Astrocyte (in vitro differentiated cells and primary cell): ENCODE measurements at regions not wholly inside any gene's neighbourhood (a gene's known extent, or its start where the extent isn't known, plus 50 kb on each side); places are given as distances from the start of the nearest gene placed in this dataset.

Experiments
- DNase-seq: peaks from one replicate; pipeline ENCODE4 v3.0.0-alpha.2; 2010; ENCODE audit warnings: low read depth
- FAIRE-seq: peaks from 2 replicates; lab custom pipeline; 2011; peaks lifted over from hg19 to GRCh38; lab: Jason Lieb, UNC
- H2AFZ ChIP-seq: 2 replicates; pipeline ENCODE4 v1.6.0; 2012; ENCODE audit warnings: low read depth, low read length, inconsistent platforms
- H3K27ac ChIP-seq: 2 replicates; pipeline ENCODE4 v1.5.1; 2011; ENCODE audit warnings: low read depth, low read length, inconsistent platforms
- H3K27me3 ChIP-seq: 2 replicates; pipeline ENCODE4 v1.6.0; 2011; ENCODE audit warnings: low read length, inconsistent platforms; ENCODE audit not compliant: insufficient read depth
- H3K36me3 ChIP-seq: 2 replicates; pipeline ENCODE4 v1.5.1; 2011; ENCODE audit warnings: low read length, inconsistent platforms; ENCODE audit not compliant: insufficient read depth
- H3K4me1 ChIP-seq: 2 replicates; pipeline ENCODE4 v1.5.1; 2011; ENCODE audit warnings: low read length, inconsistent platforms; ENCODE audit not compliant: insufficient read depth
- H3K4me2 ChIP-seq: 2 replicates; pipeline ENCODE4 v1.6.0; 2012; ENCODE audit warnings: low read length, inconsistent platforms
- H3K4me3 ChIP-seq: 2 replicates; pipeline ENCODE4 v1.5.1; 2011; ENCODE audit warnings: low read depth, mild to moderate bottlenecking, low read length, inconsistent platforms; ENCODE audit not compliant: insufficient read depth
- H3K79me2 ChIP-seq: 2 replicates; pipeline ENCODE4 v1.6.0; 2012; ENCODE audit warnings: mild to moderate bottlenecking, low read length, inconsistent platforms; ENCODE audit not compliant: insufficient read depth
- H3K9ac ChIP-seq: 2 replicates; pipeline ENCODE4 v1.6.0; 2012; ENCODE audit warnings: mild to moderate bottlenecking, low read length, inconsistent platforms
- H3K9me3 ChIP-seq: 2 replicates; pipeline ENCODE4 v1.5.1; 2012; ENCODE audit warnings: low read depth, mild to moderate bottlenecking, low read length, inconsistent platforms; ENCODE audit not compliant: insufficient read depth
- H4K20me1 ChIP-seq: 2 replicates; pipeline ENCODE4 v1.6.0; 2012; ENCODE audit warnings: low read length, inconsistent platforms; ENCODE audit not compliant: insufficient read depth
- H3K27ac Mint-ChIP-seq: one replicate; pipeline ENCODE4 v1.8.0; 2021; ENCODE audit warnings: mild to moderate bottlenecking, mixed read lengths; ENCODE audit not compliant: unreplicated experiment
- H3K27me3 Mint-ChIP-seq: one replicate; pipeline ENCODE4 v1.8.0; 2021; ENCODE audit warnings: low read depth, mixed read lengths; ENCODE audit not compliant: unreplicated experiment
- H3K36me3 Mint-ChIP-seq: one replicate; pipeline ENCODE4 v1.8.0; 2021; ENCODE audit warnings: low read depth, mixed read lengths; ENCODE audit not compliant: unreplicated experiment
- H3K4me1 Mint-ChIP-seq: one replicate; pipeline ENCODE4 v1.8.0; 2021; ENCODE audit warnings: low read depth, mixed read lengths; ENCODE audit not compliant: unreplicated experiment
- H3K4me3 Mint-ChIP-seq: one replicate; pipeline ENCODE4 v1.8.0; 2021; ENCODE audit warnings: mild to moderate bottlenecking, moderate library complexity, mixed read lengths; ENCODE audit not compliant: unreplicated experiment
- H3K9me3 Mint-ChIP-seq: one replicate; pipeline ENCODE4 v1.8.0; 2021; ENCODE audit warnings: mild to moderate bottlenecking, mixed read lengths; ENCODE audit not compliant: unreplicated experiment
- EZH2 ChIP-seq: IDR thresholded peaks from 2 replicates; pipeline ENCODE4 v1.6.1; 2012; ENCODE audit warnings: mild to moderate bottlenecking, low read length, inconsistent platforms; ENCODE audit not compliant: insufficient read depth
- TF ChIP-seq, protein P1 (sequence below): IDR thresholded peaks from 2 replicates; pipeline ENCODE4 v1.5.1; 2011; ENCODE audit warnings: low read depth, mild to moderate bottlenecking, inconsistent platforms, low read length, moderate library complexity; ENCODE audit not compliant: insufficient read depth

DNA sequence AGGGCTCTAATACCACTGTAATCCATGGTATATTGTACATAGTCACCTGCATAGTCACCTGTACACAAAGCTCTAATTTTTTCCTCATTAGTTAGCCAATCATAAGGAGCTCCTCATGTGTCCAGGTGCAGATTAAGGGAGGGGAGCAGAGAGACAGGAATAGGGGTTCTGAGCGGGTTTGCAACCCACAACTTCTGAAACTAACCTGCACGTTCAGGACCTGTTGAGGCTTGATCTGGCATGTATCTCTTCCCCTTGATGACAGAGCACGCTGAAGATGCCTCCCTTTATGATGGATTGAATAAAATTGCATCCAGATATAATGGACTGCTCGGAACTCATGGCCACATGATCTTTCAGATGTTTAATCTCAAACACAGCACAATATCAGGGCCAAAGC is 144.0 kb upstream of the PRNP start:
- Histone ChIP-seq H3K27me3 (no peaks in the 10 kb centered on the region), H3K9me3 (no peaks in the 10 kb centered on the region), H2AFZ (no peak overlapping the region), H3K4me3 (no peak overlapping the region), H3K4me2 (no peak overlapping the region), H3K79me2 (no peaks in the 10 kb centered on the region), H3K9ac (no peak overlapping the region), H3K4me1 (peaks cover 17% of the 10 kb centered on the region), H3K27ac (no peak overlapping the region), H4K20me1 (no peaks in the 10 kb centered on the region), H3K36me3 (no peaks in the 10 kb centered on the region)
- DNase-seq (no peak), FAIRE-seq (no peak)
- no peak for TF ChIP-seq EZH2
- TF ChIP-seq, protein P1, sequence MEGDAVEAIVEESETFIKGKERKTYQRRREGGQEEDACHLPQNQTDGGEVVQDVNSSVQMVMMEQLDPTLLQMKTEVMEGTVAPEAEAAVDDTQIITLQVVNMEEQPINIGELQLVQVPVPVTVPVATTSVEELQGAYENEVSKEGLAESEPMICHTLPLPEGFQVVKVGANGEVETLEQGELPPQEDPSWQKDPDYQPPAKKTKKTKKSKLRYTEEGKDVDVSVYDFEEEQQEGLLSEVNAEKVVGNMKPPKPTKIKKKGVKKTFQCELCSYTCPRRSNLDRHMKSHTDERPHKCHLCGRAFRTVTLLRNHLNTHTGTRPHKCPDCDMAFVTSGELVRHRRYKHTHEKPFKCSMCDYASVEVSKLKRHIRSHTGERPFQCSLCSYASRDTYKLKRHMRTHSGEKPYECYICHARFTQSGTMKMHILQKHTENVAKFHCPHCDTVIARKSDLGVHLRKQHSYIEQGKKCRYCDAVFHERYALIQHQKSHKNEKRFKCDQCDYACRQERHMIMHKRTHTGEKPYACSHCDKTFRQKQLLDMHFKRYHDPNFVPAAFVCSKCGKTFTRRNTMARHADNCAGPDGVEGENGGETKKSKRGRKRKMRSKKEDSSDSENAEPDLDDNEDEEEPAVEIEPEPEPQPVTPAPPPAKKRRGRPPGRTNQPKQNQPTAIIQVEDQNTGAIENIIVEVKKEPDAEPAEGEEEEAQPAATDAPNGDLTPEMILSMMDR, result no peak
- H3K36me3 Mint-ChIP-seq, result no peaks in the 10 kb centered on the region
- H3K27me3 Mint-ChIP-seq, result peaks cover 12% of the 10 kb centered on the region
- H3K4me1 Mint-ChIP-seq, result peaks cover 9% of the 10 kb centered on the region
- no peak overlapping the region for H3K27ac Mint-ChIP-seq
- no peak overlapping the region for H3K4me3 Mint-ChIP-seq
- no peaks in the 10 kb centered on the region for H3K9me3 Mint-ChIP-seq

DNA sequence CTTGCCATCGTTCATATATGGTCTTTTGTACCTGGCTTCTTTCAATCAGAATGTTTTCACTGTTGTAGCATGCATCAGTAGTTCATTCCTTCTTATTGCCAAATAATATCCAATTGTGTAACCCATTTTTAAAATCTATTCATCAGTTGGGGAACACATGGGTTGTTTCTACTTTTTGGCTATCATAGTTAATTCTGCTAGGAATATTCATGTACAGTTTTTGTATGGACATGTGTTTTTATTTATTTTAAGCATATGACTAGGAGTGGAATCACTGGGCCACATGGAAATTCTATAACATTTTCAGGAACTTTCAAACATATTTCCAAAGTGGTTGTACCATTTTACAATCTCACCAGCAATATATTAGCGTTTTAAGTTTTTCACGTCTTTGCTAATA is 151.9 kb upstream of the PRNP start:
- DNase-seq (no peak), FAIRE-seq (no peak)
- no peak for TF ChIP-seq EZH2
- TF ChIP-seq, protein P1, result no peak
- H3K4me2 ChIP-seq, result no peak overlapping the region
- H3K4me1 ChIP-seq, result no peaks in the 10 kb centered on the region
- Mint-ChIP-seq H3K27ac (no peak overlapping the region), H3K9me3 (peaks cover 3% of the 10 kb centered on the region), H3K4me3 (no peak overlapping the region), H3K36me3 (no peaks in the 10 kb centered on the region), H3K4me1 (no peaks in the 10 kb centered on the region), H3K27me3 (peaks cover 6% of the 10 kb centered on the region)
- H2AFZ ChIP-seq, result no peak overlapping the region
- H3K9me3 ChIP-seq, result no peaks in the 10 kb centered on the region
- no peak overlapping the region for H3K9ac ChIP-seq
- H4K20me1 ChIP-seq, result no peaks in the 10 kb centered on the region
- no peaks in the 10 kb centered on the region for H3K79me2 ChIP-seq
- no peak overlapping the region for H3K4me3 ChIP-seq
- H3K27ac ChIP-seq, result no peak overlapping the region
- no peaks in the 10 kb centered on the region for H3K36me3 ChIP-seq
- no peaks in the 10 kb centered on the region for H3K27me3 ChIP-seq

DNA sequence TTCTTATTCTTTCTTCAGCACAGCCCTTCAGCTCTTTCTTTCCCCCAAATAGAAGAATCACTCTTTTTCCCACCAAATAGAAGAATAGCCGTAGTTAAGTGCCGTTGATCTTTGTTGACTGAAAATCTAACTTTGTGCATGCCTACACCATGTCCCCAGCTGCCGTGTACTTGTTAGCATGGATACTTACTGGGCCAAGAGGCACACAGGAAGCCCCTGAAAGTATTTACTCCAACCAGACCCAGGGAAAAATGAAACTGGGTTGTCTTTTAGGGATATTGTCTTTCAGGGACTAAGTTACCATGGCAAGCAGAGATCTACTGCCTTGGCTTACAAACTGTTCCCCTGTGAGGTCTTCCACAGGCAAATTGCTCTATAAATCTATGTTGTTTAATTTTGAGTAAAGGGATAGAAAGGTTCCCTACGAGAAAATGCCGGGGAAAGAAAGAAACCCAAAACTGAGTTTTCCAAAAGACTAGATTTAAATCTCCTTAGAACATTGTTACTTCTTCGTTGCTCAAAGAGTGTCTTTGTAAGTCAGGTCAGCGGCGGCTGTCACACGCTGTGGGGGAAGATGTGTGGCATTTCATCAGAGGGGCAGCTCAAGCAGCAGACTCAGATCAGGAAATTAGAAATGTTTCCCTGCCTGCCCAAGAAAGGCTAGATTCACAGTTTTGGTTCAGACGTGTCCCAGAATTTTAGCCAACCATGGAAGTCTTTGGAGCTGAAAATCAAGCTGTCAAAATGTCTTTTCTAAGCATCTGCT is 152.7 kb upstream of the PRNP start:
- Histone ChIP-seq H2AFZ (no peak overlapping the region), H4K20me1 (no peaks in the 10 kb centered on the region)
- DNase-seq, result no peak

More for the DNA sequence above, 152.7 kb upstream of the PRNP start:
- Histone ChIP-seq H3K27ac (no peak overlapping the region), H3K4me2 (no peak overlapping the region), H3K79me2 (no peaks in the 10 kb centered on the region), H3K36me3 (no peaks in the 10 kb centered on the region), H3K9ac (no peak overlapping the region), H3K4me3 (no peak overlapping the region), H3K4me1 (no peaks in the 10 kb centered on the region), H3K27me3 (no peaks in the 10 kb centered on the region), H3K9me3 (no peaks in the 10 kb centered on the region)
- Mint-ChIP-seq H3K9me3 (peaks cover 3% of the 10 kb centered on the region), H3K27me3 (peaks cover 6% of the 10 kb centered on the region), H3K4me1 (no peaks in the 10 kb centered on the region), H3K4me3 (no peak overlapping the region), H3K36me3 (no peaks in the 10 kb centered on the region), H3K27ac (no peak overlapping the region)
- no peak for TF ChIP-seq EZH2
- FAIRE-seq, result no peak
